ENCODE measurements at regions not wholly inside any gene's neighbourhood (a gene's known extent, or its start where the extent isn't known, plus 50 kb on each side); places are given as distances from the start of the nearest gene placed in this dataset.

DNA sequence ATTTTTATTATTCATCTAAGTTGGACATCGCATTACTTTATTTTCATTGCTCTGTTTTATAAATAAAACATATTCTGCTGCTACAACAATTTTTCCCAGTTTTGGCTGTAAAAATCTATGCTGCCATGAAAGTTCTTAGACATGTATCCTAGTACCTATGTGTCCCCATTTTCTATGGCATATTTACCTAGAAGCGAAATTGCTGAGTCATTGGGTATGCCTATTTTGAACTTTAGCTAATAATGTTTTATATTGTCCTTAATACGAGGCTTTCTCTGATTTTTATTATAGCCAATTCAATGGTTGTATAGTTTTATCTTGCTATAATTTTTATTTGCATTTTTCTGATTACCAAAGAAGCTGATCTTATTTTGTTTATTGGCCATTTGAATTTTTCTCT lies 110.5 kb upstream of the DPP10 start:
- Histone ChIP-seq H3K4me3 (no peak overlapping the region), H3K4me1 (no peaks in the 10 kb centered on the region), H3K27ac (no peak overlapping the region), H3K27me3 (replicated peaks in 1 of 7) (no peaks in the 10 kb centered on the region), H3K9me3 (peaks cover 0 to 4% (median 0%) of the 10 kb centered on the region in 8 donors), H3K36me3 (no peaks in the 10 kb centered on the region)
- DNase-seq, result no peak
- no peak for TF ChIP-seq POLR2A (IDR thresholded peaks at IDR 0.05)
- TF ChIP-seq, protein P1, sequence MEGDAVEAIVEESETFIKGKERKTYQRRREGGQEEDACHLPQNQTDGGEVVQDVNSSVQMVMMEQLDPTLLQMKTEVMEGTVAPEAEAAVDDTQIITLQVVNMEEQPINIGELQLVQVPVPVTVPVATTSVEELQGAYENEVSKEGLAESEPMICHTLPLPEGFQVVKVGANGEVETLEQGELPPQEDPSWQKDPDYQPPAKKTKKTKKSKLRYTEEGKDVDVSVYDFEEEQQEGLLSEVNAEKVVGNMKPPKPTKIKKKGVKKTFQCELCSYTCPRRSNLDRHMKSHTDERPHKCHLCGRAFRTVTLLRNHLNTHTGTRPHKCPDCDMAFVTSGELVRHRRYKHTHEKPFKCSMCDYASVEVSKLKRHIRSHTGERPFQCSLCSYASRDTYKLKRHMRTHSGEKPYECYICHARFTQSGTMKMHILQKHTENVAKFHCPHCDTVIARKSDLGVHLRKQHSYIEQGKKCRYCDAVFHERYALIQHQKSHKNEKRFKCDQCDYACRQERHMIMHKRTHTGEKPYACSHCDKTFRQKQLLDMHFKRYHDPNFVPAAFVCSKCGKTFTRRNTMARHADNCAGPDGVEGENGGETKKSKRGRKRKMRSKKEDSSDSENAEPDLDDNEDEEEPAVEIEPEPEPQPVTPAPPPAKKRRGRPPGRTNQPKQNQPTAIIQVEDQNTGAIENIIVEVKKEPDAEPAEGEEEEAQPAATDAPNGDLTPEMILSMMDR (IDR thresholded peaks at IDR 0.05 in 8 of 11, conservative IDR thresholded peaks at IDR 0.05 in 3 of 11), result no peak
- no peak for TF ChIP-seq POLR2AphosphoS5 (IDR thresholded peaks at IDR 0.05)
- intact Hi-C loops (cut with DNase I; ENCODE audit: low total_unique reads), result no loop called here
- 80 to 91% (median 82%) methylated on average over 3 of the region's 3 CpGs for WGBS, 5 donors

DNA sequence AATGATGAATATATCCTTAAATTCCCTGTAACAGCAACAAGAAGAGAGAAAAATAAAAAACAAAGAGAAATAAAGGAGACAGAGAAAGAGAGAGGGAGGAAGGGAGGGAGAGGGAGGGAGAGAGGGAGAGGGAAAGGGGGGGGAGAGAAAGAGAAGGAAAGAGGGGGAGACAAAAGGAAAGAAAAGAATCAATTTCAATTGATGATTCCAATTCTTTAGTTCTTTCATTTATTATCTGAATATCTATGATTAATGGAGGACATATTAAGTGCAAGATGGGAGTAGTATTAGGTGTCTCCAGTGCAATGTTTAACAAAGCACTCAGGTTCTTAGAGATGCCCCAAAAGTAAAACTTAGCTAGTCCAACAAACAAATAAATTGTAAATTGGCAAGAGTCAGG lies 97.2 kb upstream of the DPP10 start:
- TF ChIP-seq, protein P1 (IDR thresholded peaks at IDR 0.05 in 8 of 11, conservative IDR thresholded peaks at IDR 0.05 in 3 of 11), result no peak
- no peak for TF ChIP-seq POLR2AphosphoS5 (IDR thresholded peaks at IDR 0.05)
- TF ChIP-seq POLR2A (IDR thresholded peaks at IDR 0.05), result no peak
- no peak overlapping the region for H3K27ac ChIP-seq
- no peak for DNase-seq
- intact Hi-C loops (cut with DNase I; ENCODE audit: low total_unique reads), result no loop called here
- H3K27me3 ChIP-seq (replicated peaks in 1 of 7), result peaks cover 0 to 4% (median 0%) of the 10 kb centered on the region in 7 donors
- H3K4me1 ChIP-seq, result no peaks in the 10 kb centered on the region
- no peaks in the 10 kb centered on the region for H3K9me3 ChIP-seq
- no peak overlapping the region for H3K4me3 ChIP-seq
- no peaks in the 10 kb centered on the region for H3K36me3 ChIP-seq

DNA sequence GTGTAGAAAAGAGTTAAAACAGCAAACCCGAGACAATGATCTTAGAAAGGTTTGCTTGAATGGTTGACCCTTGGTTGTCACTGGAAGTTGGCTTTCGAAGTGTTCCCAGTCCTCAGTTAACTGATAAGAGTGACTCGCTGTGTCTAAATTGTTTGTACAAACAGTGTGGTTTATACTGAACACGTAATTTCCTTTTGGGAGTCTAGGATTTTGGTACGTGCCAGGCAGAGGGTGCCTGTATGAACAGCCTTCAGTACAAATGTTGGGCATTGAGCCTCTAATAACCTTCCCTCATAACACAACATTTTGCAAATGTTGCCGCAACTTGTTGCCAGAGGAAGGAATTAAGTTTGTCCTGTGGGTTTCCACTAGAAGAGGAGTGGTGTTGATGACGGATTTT lies 95.8 kb upstream of the DPP10 start:
- TF ChIP-seq POLR2AphosphoS5 (IDR thresholded peaks at IDR 0.05), result no peak
- no peak for TF ChIP-seq POLR2A (IDR thresholded peaks at IDR 0.05)
- TF ChIP-seq, protein P1 (IDR thresholded peaks at IDR 0.05 in 8 of 11, conservative IDR thresholded peaks at IDR 0.05 in 3 of 11), result no peak
- H3K4me1 ChIP-seq, result no peaks in the 10 kb centered on the region
- H3K27me3 ChIP-seq (replicated peaks in 1 of 7), result peaks cover 0 to 4% (median 0%) of the 10 kb centered on the region in 7 donors
- H3K36me3 ChIP-seq, result no peaks in the 10 kb centered on the region
- 54 to 67% (median 63%) methylated on average over 7 of the region's 7 CpGs for WGBS, 5 donors
- DNase-seq, result no peak
- no peaks in the 10 kb centered on the region for H3K9me3 ChIP-seq
- intact Hi-C loops (cut with DNase I; ENCODE audit: low total_unique reads), result no loop called here
- no peak overlapping the region for H3K4me3 ChIP-seq
- H3K27ac ChIP-seq, result no peak overlapping the region

DNA sequence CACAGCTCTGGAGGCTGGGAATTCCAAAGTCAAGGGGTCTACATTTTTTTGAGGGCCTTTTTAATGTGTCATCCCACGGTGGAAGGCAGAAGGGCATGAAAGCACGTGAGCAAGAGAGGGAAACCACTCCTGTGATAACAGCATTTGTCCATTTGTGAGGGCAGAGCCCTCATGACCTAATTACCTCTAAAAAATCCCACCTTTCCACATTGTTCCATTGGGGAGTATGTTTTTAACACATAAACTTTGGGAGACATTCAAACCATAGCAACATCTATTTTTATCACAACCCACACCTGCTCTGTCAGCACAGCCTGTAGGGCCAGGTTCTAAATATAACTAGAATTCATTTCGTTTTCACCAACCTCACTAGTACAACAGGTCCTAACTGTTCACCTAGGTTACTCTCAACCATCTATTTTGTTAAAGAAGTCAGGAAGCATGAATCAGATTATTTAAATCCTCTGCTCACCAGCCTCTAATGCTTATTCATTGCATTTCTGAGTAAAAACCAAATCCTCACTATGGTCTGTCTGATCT lies 92.2 kb upstream of the DPP10 start:
- H3K27me3 ChIP-seq (replicated peaks in 1 of 7), result no peaks in the 10 kb centered on the region
- no peaks in the 10 kb centered on the region for H3K4me1 ChIP-seq
- intact Hi-C loops (cut with DNase I; ENCODE audit: low total_unique reads), result no loop called here
- no peak for DNase-seq
- no peak overlapping the region for H3K4me3 ChIP-seq
- H3K27ac ChIP-seq, result no peak overlapping the region
- H3K9me3 ChIP-seq, result no peaks in the 10 kb centered on the region
- TF ChIP-seq, protein P1 (IDR thresholded peaks at IDR 0.05 in 8 of 11, conservative IDR thresholded peaks at IDR 0.05 in 3 of 11), result no peak
- no peak for TF ChIP-seq POLR2A (IDR thresholded peaks at IDR 0.05)
- no peak for TF ChIP-seq POLR2AphosphoS5 (IDR thresholded peaks at IDR 0.05)
- 46 to 69% (median 55%) methylated on average over 3 of the region's 3 CpGs for WGBS, 5 donors
- H3K36me3 ChIP-seq, result no peaks in the 10 kb centered on the region
